ENCODE measurements at regions not wholly inside any gene's neighbourhood (a gene's known extent, or its start where the extent isn't known, plus 50 kb on each side); places are given as distances from the start of the nearest gene placed in this dataset.

DNA sequence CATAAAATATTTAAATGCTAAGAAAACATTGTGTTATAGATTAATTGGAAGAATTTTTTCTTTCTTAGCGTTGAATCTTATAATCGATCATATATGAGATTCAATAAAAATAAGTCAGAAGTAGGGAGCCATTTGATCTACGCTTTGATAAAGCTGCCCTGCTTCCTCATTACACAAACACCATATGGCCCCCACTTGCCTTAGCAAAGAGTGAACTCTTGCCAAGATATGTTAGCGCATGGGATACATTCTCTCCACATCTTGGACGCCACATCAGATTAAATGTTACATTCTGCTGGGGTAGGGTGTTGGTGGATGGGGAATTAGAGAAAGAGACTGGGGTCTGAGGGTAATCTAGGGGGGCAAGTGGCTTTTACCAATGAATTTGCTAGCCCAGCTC lies 207.7 kb upstream of the MID1 start:
- H3K79me2 ChIP-seq (ENCODE audit: control insufficient read depth, insufficient read depth, low read length, poor library complexity), result no peaks in the 10 kb centered on the region
- H3K36me3 ChIP-seq (ENCODE audit: control insufficient read depth in 1 of 2, insufficient read depth in 2 of 2, low read length in 2 of 2), result no peaks in the 10 kb centered on the region
- H3K9me3 ChIP-seq (ENCODE audit: insufficient read depth, low read depth, low read length), result no peaks in the 10 kb centered on the region
- no peaks in the 10 kb centered on the region for H3K27me3 ChIP-seq (ENCODE audit: insufficient read depth, low read length)
- no peak overlapping the region for H3K23ac ChIP-seq (ENCODE audit: low read length)
- no peak overlapping the region for H2BK5ac ChIP-seq (ENCODE audit: low read depth, low read length, poor library complexity)
- no peak overlapping the region for H3K14ac ChIP-seq (ENCODE audit: low read length)
- no peak overlapping the region for H3K9ac ChIP-seq (ENCODE audit: low read length)
- H3K18ac ChIP-seq (ENCODE audit: low read length), result no peak overlapping the region
- H4K8ac ChIP-seq (ENCODE audit: low read depth, low read length), result no peak overlapping the region
- H3K4me2 ChIP-seq (ENCODE audit: low read length), result no peak overlapping the region
- peaks cover 0 to 5% of the 10 kb centered on the region in 2 experiments for H3K4me1 ChIP-seq (ENCODE audit: control insufficient read depth in 1 of 2, insufficient read depth in 2 of 2, low read length in 2 of 2)
- no peak for DNase-seq
- no peaks in the 10 kb centered on the region for H3K79me1 ChIP-seq (ENCODE audit: low read length)
- H2BK120ac ChIP-seq (ENCODE audit: insufficient read depth, low read length, poor library complexity), result no peak overlapping the region
- no peak overlapping the region for H4K12ac ChIP-seq (ENCODE audit: low read depth, low read length)
- no CpG with 5 or more reads among the region's 5 CpGs for WGBS (ENCODE audit: extremely low coverage, insufficient coverage, insufficient read length)
- no peak overlapping the region for H2AK5ac ChIP-seq (ENCODE audit: low read length)
- no peak overlapping the region for H3K4ac ChIP-seq (ENCODE audit: low read depth, low read length)
- no peak overlapping the region for H3K27ac ChIP-seq (ENCODE audit: low read depth, low read length)
- H3K4me3 ChIP-seq (ENCODE audit: low read depth, low read length), result no peak overlapping the region
- H4K91ac ChIP-seq (ENCODE audit: low read depth, low read length), result no peak overlapping the region
- H2AFZ ChIP-seq (ENCODE audit: insufficient read depth, low read length, poor library complexity), result no peak overlapping the region
- no peak overlapping the region for H2BK12ac ChIP-seq (ENCODE audit: low read length)

DNA sequence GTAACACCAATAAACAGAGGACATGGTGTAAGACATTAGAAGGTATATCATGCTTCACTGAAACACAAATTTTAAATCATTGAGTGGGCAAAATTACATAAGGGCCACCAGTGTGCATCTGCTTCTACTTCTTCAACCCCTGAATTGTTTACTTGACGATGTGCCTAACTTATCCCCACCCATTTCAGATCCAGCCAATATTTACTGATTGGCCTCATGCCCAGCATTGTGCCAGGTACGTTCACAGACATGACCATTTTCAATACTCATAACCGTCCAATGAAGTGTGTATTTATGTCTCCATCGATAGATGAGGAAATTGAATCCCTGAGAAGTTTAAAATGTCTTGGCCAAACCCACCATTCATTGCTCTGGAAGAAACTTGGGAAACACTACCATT lies 208.3 kb upstream of the MID1 start:
- Histone ChIP-seq H3K4me3 (ENCODE audit: low read depth, low read length) (no peak overlapping the region), H3K18ac (ENCODE audit: low read length) (no peak overlapping the region), H2AFZ (ENCODE audit: insufficient read depth, low read length, poor library complexity) (no peak overlapping the region), H3K79me2 (ENCODE audit: control insufficient read depth, insufficient read depth, low read length, poor library complexity) (no peaks in the 10 kb centered on the region), H3K27ac (ENCODE audit: low read depth, low read length) (no peak overlapping the region), H3K4me2 (ENCODE audit: low read length) (no peak overlapping the region), H3K9ac (ENCODE audit: low read length) (no peak overlapping the region), H3K36me3 (ENCODE audit: control insufficient read depth in 1 of 2, insufficient read depth in 2 of 2, low read length in 2 of 2) (no peaks in the 10 kb centered on the region), H4K91ac (ENCODE audit: low read depth, low read length) (no peak overlapping the region), H3K79me1 (ENCODE audit: low read length) (no peaks in the 10 kb centered on the region), H3K23ac (ENCODE audit: low read length) (no peak overlapping the region), H3K4me1 (ENCODE audit: control insufficient read depth in 1 of 2, insufficient read depth in 2 of 2, low read length in 2 of 2) (peaks cover 0 to 5% of the 10 kb centered on the region in 2 experiments), H3K9me3 (ENCODE audit: insufficient read depth, low read depth, low read length) (no peaks in the 10 kb centered on the region), H3K14ac (ENCODE audit: low read length) (no peak overlapping the region), H3K27me3 (ENCODE audit: insufficient read depth, low read length) (no peaks in the 10 kb centered on the region), H2BK120ac (ENCODE audit: insufficient read depth, low read length, poor library complexity) (no peak overlapping the region), H2BK12ac (ENCODE audit: low read length) (no peak overlapping the region), H2AK5ac (ENCODE audit: low read length) (no peak overlapping the region), H3K4ac (ENCODE audit: low read depth, low read length) (no peak overlapping the region), H2BK5ac (ENCODE audit: low read depth, low read length, poor library complexity) (no peak overlapping the region), H4K12ac (ENCODE audit: low read depth, low read length) (no peak overlapping the region), H4K8ac (ENCODE audit: low read depth, low read length) (no peak overlapping the region)
- no peak for DNase-seq
- WGBS (ENCODE audit: extremely low coverage, insufficient coverage, insufficient read length), result no CpG with 5 or more reads among the region's 4 CpGs

DNA sequence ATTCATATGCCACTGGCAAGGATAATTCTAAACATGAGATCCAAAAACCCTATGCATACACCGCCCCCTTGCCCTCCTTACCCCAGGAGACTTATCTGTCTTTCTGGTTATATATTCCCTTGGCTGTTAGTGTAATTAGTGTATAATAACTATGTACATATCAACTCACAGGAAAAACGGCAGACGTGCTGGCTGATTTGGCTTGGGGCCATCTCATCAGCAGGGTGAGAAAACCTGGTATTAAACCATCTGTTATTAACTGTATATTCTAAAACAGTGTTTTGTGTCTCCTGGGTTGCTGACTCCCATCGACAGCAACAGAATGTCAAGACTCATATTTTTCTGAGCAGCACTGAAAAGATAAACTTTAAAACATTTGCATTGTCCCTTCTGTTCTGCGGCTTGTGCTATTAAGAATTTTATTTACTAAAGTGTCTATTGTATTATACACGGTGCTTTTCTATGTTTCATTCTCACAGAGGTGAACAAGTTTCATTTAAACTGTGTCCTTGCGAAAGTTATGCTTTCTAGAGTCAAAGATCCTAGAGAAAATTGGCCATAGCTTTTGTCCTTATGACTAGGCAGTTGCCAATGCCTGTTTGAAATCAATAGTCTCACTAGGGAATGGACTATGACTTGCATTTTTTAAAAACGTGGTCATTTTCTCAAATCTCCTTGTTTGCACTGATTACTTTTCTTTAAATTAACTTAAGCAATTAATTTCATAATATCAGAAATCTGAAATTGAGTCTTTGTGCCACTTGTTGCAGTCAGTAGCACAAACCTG lies 211.5 kb upstream of the MID1 start:
- Histone ChIP-seq H2BK12ac (ENCODE audit: low read length) (no peak overlapping the region), H3K9me3 (ENCODE audit: insufficient read depth, low read depth, low read length) (no peaks in the 10 kb centered on the region), H3K27ac (ENCODE audit: low read depth, low read length) (no peak overlapping the region), H3K4me3 (ENCODE audit: low read depth, low read length) (no peak overlapping the region), H2AFZ (ENCODE audit: insufficient read depth, low read length, poor library complexity) (no peak overlapping the region), H2BK5ac (ENCODE audit: low read depth, low read length, poor library complexity) (no peak overlapping the region), H3K4me1 (ENCODE audit: control insufficient read depth in 1 of 2, insufficient read depth in 2 of 2, low read length in 2 of 2) (peaks cover 0 to 5% of the 10 kb centered on the region in 2 experiments), H3K79me2 (ENCODE audit: control insufficient read depth, insufficient read depth, low read length, poor library complexity) (no peaks in the 10 kb centered on the region), H3K36me3 (ENCODE audit: control insufficient read depth in 1 of 2, insufficient read depth in 2 of 2, low read length in 2 of 2) (no peaks in the 10 kb centered on the region), H3K18ac (ENCODE audit: low read length) (no peak overlapping the region), H3K27me3 (ENCODE audit: insufficient read depth, low read length) (no peaks in the 10 kb centered on the region), H4K8ac (ENCODE audit: low read depth, low read length) (no peak overlapping the region), H3K23ac (ENCODE audit: low read length) (no peak overlapping the region), H2AK5ac (ENCODE audit: low read length) (no peak overlapping the region), H3K4me2 (ENCODE audit: low read length) (peak overlapping the region; percentile 56), H4K91ac (ENCODE audit: low read depth, low read length) (no peak overlapping the region), H3K79me1 (ENCODE audit: low read length) (no peaks in the 10 kb centered on the region), H3K9ac (ENCODE audit: low read length) (no peak overlapping the region), H4K12ac (ENCODE audit: low read depth, low read length) (no peak overlapping the region), H3K14ac (ENCODE audit: low read length) (no peak overlapping the region), H2BK120ac (ENCODE audit: insufficient read depth, low read length, poor library complexity) (no peak overlapping the region), H3K4ac (ENCODE audit: low read depth, low read length) (no peak overlapping the region)
- whole genome bisulfite sequencing (ENCODE audit: extremely low coverage, insufficient coverage, insufficient read length), result no CpG with 5 or more reads among the region's 8 CpGs
- DNase-seq, result no peak

DNA sequence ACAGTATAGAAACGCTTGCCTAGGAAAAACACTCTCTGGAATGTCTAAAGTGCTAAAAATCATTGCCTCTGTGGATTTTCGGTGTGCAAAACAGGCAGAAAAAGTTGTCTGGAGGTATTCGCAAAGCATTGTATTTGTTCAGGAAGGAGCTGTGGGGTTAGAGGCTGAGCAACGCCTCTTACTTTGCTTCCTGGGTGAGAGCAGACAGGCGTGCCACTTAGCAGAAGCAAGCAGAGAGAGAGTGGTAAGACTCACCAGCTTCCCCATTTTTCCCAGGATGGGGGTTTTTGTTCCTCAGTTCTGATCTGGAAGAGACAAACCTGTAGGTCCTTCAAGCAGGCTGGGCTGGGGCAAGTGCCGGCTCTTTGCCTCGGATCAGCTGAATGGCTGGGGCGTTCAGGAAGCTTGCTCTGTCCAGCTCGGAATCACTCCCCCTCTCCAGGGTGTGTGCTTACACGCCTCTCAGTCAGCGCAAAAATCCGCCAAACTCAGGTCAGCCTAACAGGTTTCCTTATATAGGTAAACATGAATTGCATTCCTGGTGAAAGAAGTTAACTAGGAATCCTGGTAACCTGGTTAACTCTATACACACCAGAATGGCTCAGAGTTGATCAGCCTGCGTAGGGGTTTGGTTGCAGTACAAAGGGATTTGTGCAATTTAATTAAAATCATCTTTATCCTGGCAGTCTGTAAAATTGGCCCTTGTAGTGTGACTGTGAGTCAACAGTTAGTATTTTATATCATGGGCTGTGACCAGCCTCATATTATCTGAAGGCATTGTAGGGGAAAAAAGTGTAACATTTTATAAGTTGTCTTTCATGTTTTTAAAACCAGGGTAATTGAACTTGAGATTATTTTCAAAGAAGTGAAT lies 213.1 kb upstream of the MID1 start:
- DNase-seq, result peak in 1 of 2 donors; percentile 30
- no peaks in the 10 kb centered on the region for H3K9me3 ChIP-seq (ENCODE audit: insufficient read depth, low read depth, low read length)
- peaks cover 0 to 5% of the 10 kb centered on the region in 2 experiments for H3K4me1 ChIP-seq (ENCODE audit: control insufficient read depth in 1 of 2, insufficient read depth in 2 of 2, low read length in 2 of 2)
- no peak overlapping the region for H3K14ac ChIP-seq (ENCODE audit: low read length)
- no peak overlapping the region for H4K91ac ChIP-seq (ENCODE audit: low read depth, low read length)
- no peak overlapping the region for H4K8ac ChIP-seq (ENCODE audit: low read depth, low read length)
- no peak overlapping the region for H3K4ac ChIP-seq (ENCODE audit: low read depth, low read length)
- H2BK120ac ChIP-seq (ENCODE audit: insufficient read depth, low read length, poor library complexity), result no peak overlapping the region
- no peak overlapping the region for H2AK5ac ChIP-seq (ENCODE audit: low read length)
- H2AFZ ChIP-seq (ENCODE audit: insufficient read depth, low read length, poor library complexity), result no peak overlapping the region
- H2BK5ac ChIP-seq (ENCODE audit: low read depth, low read length, poor library complexity), result no peak overlapping the region
- H3K9ac ChIP-seq (ENCODE audit: low read length), result peak overlapping the region; percentile 57
- no peaks in the 10 kb centered on the region for H3K36me3 ChIP-seq (ENCODE audit: control insufficient read depth in 1 of 2, insufficient read depth in 2 of 2, low read length in 2 of 2)
- H3K23ac ChIP-seq (ENCODE audit: low read length), result no peak overlapping the region
- H3K18ac ChIP-seq (ENCODE audit: low read length), result no peak overlapping the region
- WGBS (ENCODE audit: extremely low coverage, insufficient coverage, insufficient read length), result no CpG with 5 or more reads among the region's 13 CpGs
- no peaks in the 10 kb centered on the region for H3K79me1 ChIP-seq (ENCODE audit: low read length)
- H4K12ac ChIP-seq (ENCODE audit: low read depth, low read length), result no peak overlapping the region
- peak overlapping the region; percentile 31 for H3K27ac ChIP-seq (ENCODE audit: low read depth, low read length)
- peak overlapping the region; percentile 67 for H3K4me3 ChIP-seq (ENCODE audit: low read depth, low read length)
- peak overlapping the region; percentile 59 for H3K4me2 ChIP-seq (ENCODE audit: low read length)
- H3K27me3 ChIP-seq (ENCODE audit: insufficient read depth, low read length), result no peaks in the 10 kb centered on the region
- no peaks in the 10 kb centered on the region for H3K79me2 ChIP-seq (ENCODE audit: control insufficient read depth, insufficient read depth, low read length, poor library complexity)
- no peak overlapping the region for H2BK12ac ChIP-seq (ENCODE audit: low read length)

Measured in trophoblast cell (in vitro differentiated cells and primary cell).